GM23248 (cell line): ENCODE measurements at regions not wholly inside any gene's neighbourhood (a gene's known extent, or its start where the extent isn't known, plus 50 kb on each side); places are given as distances from the start of the nearest gene placed in this dataset.

Experiments
- DNase-seq: peaks from one replicate; pipeline ENCODE4 v3.0.0-alpha.2; 2015
- H2AFZ ChIP-seq: fragments of 200-600 bp; sonication (generic); 2 replicates; pipeline ENCODE4 v1.6.1; 2016; ENCODE audit warnings: antibody characterized with exemption
- H3F3A ChIP-seq: fragments of 200-600 bp; sonication (generic); 2 replicates; pipeline ENCODE4 v1.6.1; 2016; ENCODE audit warnings: mild to moderate bottlenecking, antibody characterized with exemption, mixed run types; ENCODE audit not compliant: insufficient read depth
- H3K27ac ChIP-seq: fragments of 200-600 bp; sonication (generic); 2 replicates; pipeline ENCODE4 v1.5.1; 2016; ENCODE audit warnings: mild to moderate bottlenecking
- H3K27me3 ChIP-seq: fragments of 200-600 bp; sonication (generic); replicated peaks from 2 replicates; pipeline ENCODE4 v1.6.1; 2016; ENCODE audit warnings: mild to moderate bottlenecking; ENCODE audit not compliant: insufficient read depth
- H3K36me3 ChIP-seq: fragments of 200-600 bp; sonication (generic); 2 replicates; pipeline ENCODE4 v1.6.1; 2016; ENCODE audit warnings: low read depth, mild to moderate bottlenecking
- H3K4me1 ChIP-seq: fragments of 200-600 bp; sonication (generic); 2 replicates; pipeline ENCODE4 v1.6.1; 2016; ENCODE audit warnings: mild to moderate bottlenecking; ENCODE audit not compliant: insufficient read depth
- H3K4me2 ChIP-seq: fragments of 200-600 bp; sonication (generic); one replicate; pipeline ENCODE4 v1.6.1; 2016; ENCODE audit warnings: mild to moderate bottlenecking; ENCODE audit not compliant: unreplicated experiment
- H3K4me3 ChIP-seq: fragments of 200-600 bp; sonication (generic); 2 replicates; pipeline ENCODE4 v1.5.1; 2016; ENCODE audit warnings: mild to moderate bottlenecking
- H3K79me2 ChIP-seq: fragments of 200-600 bp; sonication (generic); 2 replicates; pipeline ENCODE4 v1.6.1; 2016; ENCODE audit warnings: mild to moderate bottlenecking; ENCODE audit not compliant: insufficient read depth
- H3K9ac ChIP-seq: fragments of 200-600 bp; sonication (generic); 2 replicates; pipeline ENCODE4 v1.6.1; 2016; ENCODE audit warnings: mild to moderate bottlenecking
- H3K9me2 ChIP-seq: fragments of 200-600 bp; sonication (generic); 2 replicates; pipeline ENCODE4 v1.6.1; 2016; ENCODE audit warnings: mixed run types, mild to moderate bottlenecking, moderate library complexity; ENCODE audit not compliant: insufficient read depth
- H3K9me3 ChIP-seq: fragments of 200-600 bp; sonication (generic); one replicate; pipeline ENCODE4 v1.6.1; 2017; ENCODE audit warnings: low read depth
- H4K20me1 ChIP-seq: fragments of 200-600 bp; sonication (generic); 2 replicates; pipeline ENCODE4 v1.6.0; 2016; ENCODE audit not compliant: insufficient read depth
- EZH2 ChIP-seq: fragments of 200-600 bp; sonication (generic); IDR thresholded peaks from 2 replicates; pipeline ENCODE4 v1.6.1; 2018; ENCODE audit warnings: antibody characterized with exemption, mild to moderate bottlenecking; ENCODE audit not compliant: insufficient read depth, poor library complexity, severe bottlenecking
- EZH2phosphoT487 ChIP-seq: fragments of 200-600 bp; sonication (generic); IDR thresholded peaks from 2 replicates; pipeline ENCODE4 v1.6.1; 2018; ENCODE audit warnings: antibody characterized with exemption, moderate library complexity, mild to moderate bottlenecking, low read depth; ENCODE audit not compliant: insufficient read depth
- WGBS, 2 experiments: methylation state at CpG; one replicate each; pipeline ENCODE4 v1.1.6; 2015 to 2017; ENCODE audit warnings: low lambda C conversion rate in 2 of 2, low coverage in 1 of 2; ENCODE audit errors: missing lambda C conversion rate in 2 of 2; 5-methylcytosine and 5-hydroxymethylcytosine counted together
- in situ Hi-C: fragments of 300-500 bp; cut with MboI; formaldehyde crosslinking; loops from 2 replicates; pipeline ENCODE4 v1.15.0; 2020

GRCh38 chrX:115895678-115896329 lies 274.7 kb upstream of the AGTR2 start:
- Histone ChIP-seq H4K20me1 (no peaks in the 10 kb centered on the region), H3K27ac (no peak overlapping the region), H3K9me2 (no peaks in the 10 kb centered on the region), H3K4me1 (no peaks in the 10 kb centered on the region), H2AFZ (no peak overlapping the region), H3K4me2 (no peak overlapping the region), H3F3A (no peaks in the 10 kb centered on the region), H3K27me3 (no peaks in the 10 kb centered on the region), H3K9me3 (no peaks in the 10 kb centered on the region), H3K4me3 (no peak overlapping the region), H3K79me2 (no peaks in the 10 kb centered on the region), H3K9ac (no peak overlapping the region), H3K36me3 (no peaks in the 10 kb centered on the region)
- in situ Hi-C loops, result no loop called here
- DNase-seq, result no peak
- TF ChIP-seq EZH2 (no peak), EZH2phosphoT487 (no peak)
- 90% methylated on average over 2 of the region's 6 CpGs for WGBS, 2 experiments

- H3K36me3 ChIP-seq, result no peaks in the 10 kb centered on the region
- H3K9me3 ChIP-seq, result no peaks in the 10 kb centered on the region
- H3K27me3 ChIP-seq, result no peaks in the 10 kb centered on the region
- no peak overlapping the region for H3K4me3 ChIP-seq
- DNase-seq, result no peak
- H3K79me2 ChIP-seq, result no peaks in the 10 kb centered on the region
- TF ChIP-seq EZH2 (no peak), EZH2phosphoT487 (no peak)
- H3K27ac ChIP-seq, result no peak overlapping the region
- no peaks in the 10 kb centered on the region for H4K20me1 ChIP-seq
- in situ Hi-C loops, result no loop called here
- H3K9me2 ChIP-seq, result no peaks in the 10 kb centered on the region
- H3F3A ChIP-seq, result no peaks in the 10 kb centered on the region
- H3K4me1 ChIP-seq, result no peaks in the 10 kb centered on the region
- no peak overlapping the region for H3K4me2 ChIP-seq
- H3K9ac ChIP-seq, result no peak overlapping the region
- H2AFZ ChIP-seq, result no peak overlapping the region
- 93 to 95% methylated on average over 4 to 5 of the region's 5 CpGs for WGBS, 2 experiments
These were observed 274.2 kb upstream of the AGTR2 start for GRCh38 chrX:115896362-115896761.

- no peak overlapping the region for H3K4me3 ChIP-seq
These were observed 272.6 kb upstream of the AGTR2 start for GRCh38 chrX:115897956-115898355.

DNA sequence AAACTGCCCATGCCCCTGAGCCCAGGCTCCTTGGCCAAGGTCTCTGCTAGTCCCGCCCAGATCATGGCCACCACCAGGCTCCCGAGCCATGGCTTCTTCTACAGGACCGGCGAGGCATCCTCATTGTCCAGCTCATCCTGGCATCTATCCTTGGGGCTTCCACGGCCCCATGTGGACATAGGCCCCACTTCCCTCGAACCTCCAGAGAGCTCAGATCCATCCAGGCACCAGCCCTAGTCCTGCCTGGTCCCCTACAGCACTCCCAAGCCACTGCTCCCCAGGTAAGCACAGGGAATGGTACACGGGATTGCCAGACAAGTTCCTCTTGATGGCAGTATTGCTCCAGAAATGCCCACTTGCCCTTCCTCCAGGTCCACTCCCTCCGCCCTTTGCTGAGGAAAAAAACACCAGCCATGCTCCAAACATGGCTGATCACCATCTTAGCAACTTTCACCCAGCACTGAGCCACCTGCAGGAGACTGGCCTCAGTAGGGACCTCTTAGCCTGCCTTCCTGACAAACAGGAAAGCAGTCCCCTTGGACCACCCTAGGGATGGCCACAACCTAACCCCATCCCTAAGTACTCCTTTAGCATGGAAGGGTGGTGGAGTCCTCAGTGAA lies 272.1 kb upstream of the AGTR2 start:
- Histone ChIP-seq H3K27me3 (no peaks in the 10 kb centered on the region), H3K79me2 (no peaks in the 10 kb centered on the region), H2AFZ (no peak overlapping the region), H3K9ac (no peak overlapping the region), H3K9me2 (no peaks in the 10 kb centered on the region), H4K20me1 (no peaks in the 10 kb centered on the region), H3K4me3 (no peak overlapping the region), H3K9me3 (no peaks in the 10 kb centered on the region), H3K4me2 (no peak overlapping the region), H3K27ac (no peak overlapping the region), H3F3A (no peaks in the 10 kb centered on the region), H3K36me3 (no peaks in the 10 kb centered on the region), H3K4me1 (no peaks in the 10 kb centered on the region)
- WGBS, 2 experiments, result 90 to 92% methylated on average over 4 to 5 of the region's 8 CpGs
- no peak for DNase-seq
- in situ Hi-C loops, result no loop called here
- no peak for TF ChIP-seq EZH2
- no peak for TF ChIP-seq EZH2phosphoT487

More at GRCh38 chrX:115897956-115898355, 272.6 kb upstream of the AGTR2 start:
- no peak for TF ChIP-seq EZH2phosphoT487
- TF ChIP-seq EZH2, result no peak
- no peaks in the 10 kb centered on the region for H4K20me1 ChIP-seq
- DNase-seq, result no peak
- H3K79me2 ChIP-seq, result no peaks in the 10 kb centered on the region
- no peaks in the 10 kb centered on the region for H3F3A ChIP-seq
- in situ Hi-C loops, result no loop called here
- H3K9me2 ChIP-seq, result no peaks in the 10 kb centered on the region
- H3K27me3 ChIP-seq, result no peaks in the 10 kb centered on the region
- 98 to 100% methylated on average over 5 to 6 of the region's 8 CpGs for WGBS, 2 experiments
- H3K9me3 ChIP-seq, result no peaks in the 10 kb centered on the region
- no peaks in the 10 kb centered on the region for H3K4me1 ChIP-seq
- H3K27ac ChIP-seq, result no peak overlapping the region
- H3K36me3 ChIP-seq, result no peaks in the 10 kb centered on the region
- H3K4me2 ChIP-seq, result no peak overlapping the region
- H2AFZ ChIP-seq, result no peak overlapping the region
- H3K9ac ChIP-seq, result no peak overlapping the region
